Endodermal cell (in vitro differentiated cells): ENCODE measurements at regions not wholly inside any gene's neighbourhood (a gene's known extent, or its start where the extent isn't known, plus 50 kb on each side); places are given as distances from the start of the nearest gene placed in this dataset.

Source experiments
- DNase-seq: peaks from one replicate; pipeline ENCODE4 v3.0.0-alpha.2; 2017
- H3K27ac ChIP-seq: 2 replicates; pipeline ENCODE4 v1.5.1; 2013; ENCODE audit warnings: mild to moderate bottlenecking, low read depth, low read length, moderate library complexity
- H3K27me3 ChIP-seq: 2 replicates; pipeline ENCODE4 v1.6.1; 2013; ENCODE audit warnings: mild to moderate bottlenecking, low read length, moderate library complexity; ENCODE audit not compliant: insufficient read depth, control insufficient read depth, poor library complexity, severe bottlenecking
- H3K36me3 ChIP-seq: 2 replicates; pipeline ENCODE4 v1.7.0; 2013; ENCODE audit warnings: mild to moderate bottlenecking, low read length, moderate library complexity; ENCODE audit not compliant: control insufficient read depth, insufficient read depth
- H3K4me1 ChIP-seq: one replicate; pipeline ENCODE4 v1.7.0; 2013; ENCODE audit warnings: low read length; ENCODE audit not compliant: control insufficient read depth, insufficient read depth
- H3K4me3 ChIP-seq: 2 replicates; pipeline ENCODE4 v1.5.1; 2013; ENCODE audit warnings: mild to moderate bottlenecking, low read length, moderate library complexity
- H3K9ac ChIP-seq: 2 replicates; pipeline ENCODE4 v1.6.1; 2013; ENCODE audit warnings: mild to moderate bottlenecking, low read length, moderate library complexity; ENCODE audit not compliant: poor library complexity, severe bottlenecking; ENCODE audit errors: extremely low read depth
- H3K9me3 ChIP-seq: 2 replicates; pipeline ENCODE4 v1.6.1; 2013; ENCODE audit warnings: mild to moderate bottlenecking, low read length, moderate library complexity; ENCODE audit not compliant: control insufficient read depth
- H3K27ac Mint-ChIP-seq: 2 replicates; pipeline ENCODE4 v1.8.0; 2020; ENCODE audit warnings: mixed read lengths
- H3K27me3 Mint-ChIP-seq: 2 replicates; pipeline ENCODE4 v1.8.0; 2021; ENCODE audit warnings: mild to moderate bottlenecking, mixed read lengths; ENCODE audit not compliant: insufficient read depth
- H3K36me3 Mint-ChIP-seq: 2 replicates; pipeline ENCODE4 v1.8.0; 2020; ENCODE audit warnings: low read depth, mixed read lengths
- H3K4me1 Mint-ChIP-seq: 2 replicates; pipeline ENCODE4 v1.8.0; 2020; ENCODE audit warnings: mixed read lengths
- H3K4me3 Mint-ChIP-seq: 2 replicates; pipeline ENCODE4 v1.8.0; 2020; ENCODE audit warnings: mild to moderate bottlenecking, moderate library complexity, mixed read lengths
- H3K9me3 Mint-ChIP-seq: 2 replicates; pipeline ENCODE4 v1.8.0; 2020; ENCODE audit warnings: mild to moderate bottlenecking, mixed read lengths
- WGBS, 2 experiments: methylation state at CpG; one replicate each; pipeline versions ENCODE4 v1.1.5 to v1.1.7; 2013; ENCODE audit warnings: missing lambda C conversion rate in 2 of 2, mixed read lengths in 1 of 2; ENCODE audit not compliant: insufficient coverage in 1 of 2, insufficient read length in 1 of 2; 5-methylcytosine and 5-hydroxymethylcytosine counted together
- TF ChIP-seq, protein P1 (sequence below): fragments of 200-600 bp; sonication (generic); conservative IDR thresholded peaks from 2 replicates; pipeline ENCODE4 v1.5.0; 2021; ENCODE audit warnings: antibody characterized with exemption, mild to moderate bottlenecking

DNA sequence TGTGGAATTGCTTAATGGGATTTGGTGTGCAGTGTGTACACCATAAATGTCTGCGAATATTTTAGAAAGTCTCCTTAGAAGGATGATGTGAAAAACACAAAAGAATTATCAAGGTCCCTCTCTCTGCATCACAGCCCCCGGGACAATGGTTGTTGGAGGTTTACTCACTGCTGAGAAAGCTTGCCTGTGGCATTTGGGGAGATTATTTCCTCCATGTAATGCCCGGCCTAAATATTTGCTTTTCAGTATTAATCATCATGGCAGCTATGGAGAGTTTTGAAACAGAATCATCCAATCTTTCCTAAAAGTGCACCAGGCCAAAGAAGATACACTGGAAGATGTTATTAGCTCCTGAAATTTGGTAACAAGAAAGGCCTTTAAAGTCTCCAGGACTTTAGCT is 113.8 kb upstream of the ADCY1 start:
- Histone ChIP-seq H3K4me1 (no peaks in the 10 kb centered on the region), H3K4me3 (no peak overlapping the region), H3K27me3 (no peaks in the 10 kb centered on the region), H3K9me3 (no peaks in the 10 kb centered on the region), H3K36me3 (no peaks in the 10 kb centered on the region), H3K9ac (no peak overlapping the region), H3K27ac (no peak overlapping the region)
- TF ChIP-seq, protein P1, sequence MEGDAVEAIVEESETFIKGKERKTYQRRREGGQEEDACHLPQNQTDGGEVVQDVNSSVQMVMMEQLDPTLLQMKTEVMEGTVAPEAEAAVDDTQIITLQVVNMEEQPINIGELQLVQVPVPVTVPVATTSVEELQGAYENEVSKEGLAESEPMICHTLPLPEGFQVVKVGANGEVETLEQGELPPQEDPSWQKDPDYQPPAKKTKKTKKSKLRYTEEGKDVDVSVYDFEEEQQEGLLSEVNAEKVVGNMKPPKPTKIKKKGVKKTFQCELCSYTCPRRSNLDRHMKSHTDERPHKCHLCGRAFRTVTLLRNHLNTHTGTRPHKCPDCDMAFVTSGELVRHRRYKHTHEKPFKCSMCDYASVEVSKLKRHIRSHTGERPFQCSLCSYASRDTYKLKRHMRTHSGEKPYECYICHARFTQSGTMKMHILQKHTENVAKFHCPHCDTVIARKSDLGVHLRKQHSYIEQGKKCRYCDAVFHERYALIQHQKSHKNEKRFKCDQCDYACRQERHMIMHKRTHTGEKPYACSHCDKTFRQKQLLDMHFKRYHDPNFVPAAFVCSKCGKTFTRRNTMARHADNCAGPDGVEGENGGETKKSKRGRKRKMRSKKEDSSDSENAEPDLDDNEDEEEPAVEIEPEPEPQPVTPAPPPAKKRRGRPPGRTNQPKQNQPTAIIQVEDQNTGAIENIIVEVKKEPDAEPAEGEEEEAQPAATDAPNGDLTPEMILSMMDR: no peak
- peak overlapping the region; percentile 16 for H3K27ac Mint-ChIP-seq
- 86 to 100% methylated on average over 1 to 3 of the region's 3 CpGs for WGBS, 2 experiments
- no peaks in the 10 kb centered on the region for H3K36me3 Mint-ChIP-seq
- DNase-seq: no peak
- peaks cover 7% of the 10 kb centered on the region for H3K4me1 Mint-ChIP-seq
- H3K4me3 Mint-ChIP-seq: no peak overlapping the region
- peaks cover 8% of the 10 kb centered on the region for H3K9me3 Mint-ChIP-seq
- peaks cover 1% of the 10 kb centered on the region for H3K27me3 Mint-ChIP-seq

DNA sequence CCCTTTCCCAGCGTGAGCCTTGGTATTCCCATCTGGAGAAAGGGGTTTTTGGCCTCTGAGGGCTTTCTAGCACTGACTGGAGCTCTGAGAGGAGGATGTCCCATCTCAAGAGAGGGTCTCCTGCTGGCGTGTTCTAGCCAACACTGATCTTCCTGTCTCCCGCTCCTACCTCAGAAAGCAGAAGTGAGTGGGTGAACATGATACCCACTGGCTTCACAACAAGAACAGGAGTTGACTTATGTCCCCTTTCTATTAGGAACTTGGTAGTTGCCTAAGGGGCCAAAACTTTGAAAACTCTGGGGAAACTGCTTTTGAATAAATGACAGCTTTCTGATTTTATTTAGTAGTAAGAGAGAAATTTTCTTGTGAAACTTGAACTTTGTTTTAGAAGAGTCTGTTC is 113.1 kb upstream of the ADCY1 start:
- Histone ChIP-seq H3K27ac (no peak overlapping the region), H3K4me1 (no peaks in the 10 kb centered on the region), H3K36me3 (no peaks in the 10 kb centered on the region), H3K9ac (no peak overlapping the region), H3K27me3 (no peaks in the 10 kb centered on the region), H3K4me3 (no peak overlapping the region), H3K9me3 (no peaks in the 10 kb centered on the region)
- Mint-ChIP-seq H3K27ac (no peak overlapping the region), H3K27me3 (peaks cover 4% of the 10 kb centered on the region), H3K4me3 (no peak overlapping the region), H3K9me3 (peaks cover 8% of the 10 kb centered on the region), H3K4me1 (peaks cover 4% of the 10 kb centered on the region), H3K36me3 (no peaks in the 10 kb centered on the region)
- TF ChIP-seq, protein P1: no peak
- DNase-seq: no peak
- 88 to 100% methylated on average over 2 to 3 of the region's 3 CpGs for WGBS, 2 experiments

DNA sequence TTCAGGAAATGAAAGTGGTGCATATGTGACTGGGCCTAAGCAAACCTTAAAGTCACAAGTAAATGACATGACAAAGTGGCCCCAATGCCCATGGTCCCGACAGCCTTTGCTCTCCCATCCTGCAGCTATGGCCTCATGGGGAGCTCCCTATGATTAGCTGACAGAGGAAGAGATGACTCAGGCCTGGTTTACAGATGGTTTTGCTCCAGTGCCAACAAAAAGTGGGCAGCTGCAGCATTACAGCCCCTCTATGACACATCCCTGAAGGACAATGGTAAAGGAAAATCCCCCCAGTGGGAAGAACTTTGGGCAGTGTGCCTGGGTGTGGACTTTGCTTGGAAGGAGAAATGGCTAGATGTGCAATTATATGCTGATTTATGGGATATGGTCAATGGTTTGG is 105.1 kb upstream of the ADCY1 start:
- Mint-ChIP-seq H3K36me3 (no peaks in the 10 kb centered on the region), H3K27ac (no peak overlapping the region), H3K27me3 (peaks cover 6% of the 10 kb centered on the region), H3K4me3 (no peak overlapping the region), H3K4me1 (no peaks in the 10 kb centered on the region), H3K9me3 (peaks cover 29% of the 10 kb centered on the region)
- TF ChIP-seq, protein P1: no peak
- no peak for DNase-seq
- H3K9me3 ChIP-seq: peaks cover 9% of the 10 kb centered on the region
- no peaks in the 10 kb centered on the region for H3K27me3 ChIP-seq
- no peak overlapping the region for H3K4me3 ChIP-seq
- no peak overlapping the region for H3K9ac ChIP-seq
- H3K4me1 ChIP-seq: no peaks in the 10 kb centered on the region
- 93 to 100% methylated on average over 1 of the region's 1 CpG for WGBS, 2 experiments
- no peaks in the 10 kb centered on the region for H3K36me3 ChIP-seq
- no peak overlapping the region for H3K27ac ChIP-seq
